ENCODE measurements at regions not wholly inside any gene's neighbourhood (a gene's known extent, or its start where the extent isn't known, plus 50 kb on each side); places are given as distances from the start of the nearest gene placed in this dataset.

DNA sequence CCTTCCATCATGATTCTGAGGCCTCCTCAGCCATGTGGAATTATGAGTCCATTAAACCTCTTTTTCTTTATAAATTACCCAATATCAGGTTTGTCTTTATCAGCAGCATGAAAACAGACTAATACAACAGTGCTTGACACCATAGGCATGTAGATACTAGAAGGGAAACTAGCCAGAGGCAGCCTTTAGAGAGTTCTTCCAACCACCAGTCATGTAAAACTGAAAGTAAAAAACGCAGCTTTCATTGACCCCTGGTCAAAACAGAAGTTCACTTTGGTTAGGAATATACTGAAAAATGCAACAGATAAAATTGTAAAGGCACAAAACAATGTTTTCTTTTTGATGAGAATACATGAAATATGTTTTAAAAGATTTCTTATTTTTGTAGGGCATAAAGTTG is 122.8 kb upstream of the L3MBTL4 start:
- TF ChIP-seq, protein P1, sequence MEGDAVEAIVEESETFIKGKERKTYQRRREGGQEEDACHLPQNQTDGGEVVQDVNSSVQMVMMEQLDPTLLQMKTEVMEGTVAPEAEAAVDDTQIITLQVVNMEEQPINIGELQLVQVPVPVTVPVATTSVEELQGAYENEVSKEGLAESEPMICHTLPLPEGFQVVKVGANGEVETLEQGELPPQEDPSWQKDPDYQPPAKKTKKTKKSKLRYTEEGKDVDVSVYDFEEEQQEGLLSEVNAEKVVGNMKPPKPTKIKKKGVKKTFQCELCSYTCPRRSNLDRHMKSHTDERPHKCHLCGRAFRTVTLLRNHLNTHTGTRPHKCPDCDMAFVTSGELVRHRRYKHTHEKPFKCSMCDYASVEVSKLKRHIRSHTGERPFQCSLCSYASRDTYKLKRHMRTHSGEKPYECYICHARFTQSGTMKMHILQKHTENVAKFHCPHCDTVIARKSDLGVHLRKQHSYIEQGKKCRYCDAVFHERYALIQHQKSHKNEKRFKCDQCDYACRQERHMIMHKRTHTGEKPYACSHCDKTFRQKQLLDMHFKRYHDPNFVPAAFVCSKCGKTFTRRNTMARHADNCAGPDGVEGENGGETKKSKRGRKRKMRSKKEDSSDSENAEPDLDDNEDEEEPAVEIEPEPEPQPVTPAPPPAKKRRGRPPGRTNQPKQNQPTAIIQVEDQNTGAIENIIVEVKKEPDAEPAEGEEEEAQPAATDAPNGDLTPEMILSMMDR (IDR thresholded peaks at IDR 0.05; ENCODE audit: insufficient read depth, low read depth, low read length), result no peak
- no peak for TF ChIP-seq EZH2 (IDR thresholded peaks at IDR 0.05; ENCODE audit: insufficient read depth, low read length)
